ENCODE measurements at regions not wholly inside any gene's neighbourhood (a gene's known extent, or its start where the extent isn't known, plus 50 kb on each side); places are given as distances from the start of the nearest gene placed in this dataset.

GRCh38 chr4:10963958-10964703 is 279.6 kb upstream of the CLNK start:
- no peak for TF ChIP-seq CTCF (IDR thresholded peaks at IDR 0.05; ENCODE audit: insufficient read depth, low read length, missing control alignments)
- CTCF ChIA-PET, result no interaction called here
- DNase-seq (ENCODE audit: low read depth, low spot score), result no peak
- POLR2A ChIA-PET, result no interaction called here
- H3K4me3 ChIP-seq (ENCODE audit: low read depth, low read length), result no peak overlapping the region

GRCh38 chr4:10963241-10963640 is 278.7 kb upstream of the CLNK start:
- POLR2A ChIA-PET, result no interaction called here
- CTCF ChIA-PET, result no interaction called here
- no peak for DNase-seq (ENCODE audit: low read depth, low spot score)
- H3K4me3 ChIP-seq (ENCODE audit: low read depth, low read length), result no peak overlapping the region
- TF ChIP-seq CTCF (IDR thresholded peaks at IDR 0.05; ENCODE audit: insufficient read depth, low read length, missing control alignments), result no peak

- no peak for DNase-seq (ENCODE audit: low read depth, low spot score)
- TF ChIP-seq CTCF (IDR thresholded peaks at IDR 0.05; ENCODE audit: insufficient read depth, low read length, missing control alignments), result no peak
- CTCF ChIA-PET, result no interaction called here
- H3K4me3 ChIP-seq (ENCODE audit: low read depth, low read length), result no peak overlapping the region
- POLR2A ChIA-PET, result no interaction called here
Measured at GRCh38 chr4:10962246-10962645, 277.7 kb upstream of the CLNK start.

- ChIA-PET CTCF (no interaction called here), POLR2A (no interaction called here)
- no peak for DNase-seq (ENCODE audit: low read depth, low spot score)
- H3K4me3 ChIP-seq (ENCODE audit: low read depth, low read length), result no peak overlapping the region
- no peak for TF ChIP-seq CTCF (IDR thresholded peaks at IDR 0.05; ENCODE audit: insufficient read depth, low read length, missing control alignments)
Measured at GRCh38 chr4:10960389-10960788, 275.8 kb upstream of the CLNK start.

GRCh38 chr4:10959586-10959985 is 275.0 kb upstream of the CLNK start:
- ChIA-PET CTCF (no interaction called here), POLR2A (no interaction called here)
- TF ChIP-seq CTCF (IDR thresholded peaks at IDR 0.05; ENCODE audit: insufficient read depth, low read length, missing control alignments), result no peak
- H3K4me3 ChIP-seq (ENCODE audit: low read depth, low read length), result no peak overlapping the region
- DNase-seq (ENCODE audit: low read depth, low spot score), result no peak

- TF ChIP-seq CTCF (IDR thresholded peaks at IDR 0.05; ENCODE audit: insufficient read depth, low read length, missing control alignments), result no peak
- POLR2A ChIA-PET, result no interaction called here
Measured at GRCh38 chr4:10958226-10958856, 273.8 kb upstream of the CLNK start.

More at GRCh38 chr4:10958226-10958856, 273.8 kb upstream of the CLNK start:
- CTCF ChIA-PET, result no interaction called here
- H3K4me3 ChIP-seq (ENCODE audit: low read depth, low read length), result no peak overlapping the region
- no peak for DNase-seq (ENCODE audit: low read depth, low spot score)

Data from AG04449 (cell line).